SK-N-MC (cell line): ENCODE measurements at regions not wholly inside any gene's neighbourhood (a gene's known extent, or its start where the extent isn't known, plus 50 kb on each side); places are given as distances from the start of the nearest gene placed in this dataset.

Experiments used
- EZH2 ChIP-seq: fragments of 200-600 bp; sonication (generic); IDR thresholded peaks from one replicate; pipeline ENCODE4 v1.6.1; 2017; ENCODE audit warnings: antibody characterized with exemption
- POLR2AphosphoS5 ChIP-seq: IDR thresholded peaks from 2 replicates; pipeline ENCODE4 v1.6.1; 2012; ENCODE audit warnings: mild to moderate bottlenecking, low read depth, low read length, borderline replicate concordance

DNA sequence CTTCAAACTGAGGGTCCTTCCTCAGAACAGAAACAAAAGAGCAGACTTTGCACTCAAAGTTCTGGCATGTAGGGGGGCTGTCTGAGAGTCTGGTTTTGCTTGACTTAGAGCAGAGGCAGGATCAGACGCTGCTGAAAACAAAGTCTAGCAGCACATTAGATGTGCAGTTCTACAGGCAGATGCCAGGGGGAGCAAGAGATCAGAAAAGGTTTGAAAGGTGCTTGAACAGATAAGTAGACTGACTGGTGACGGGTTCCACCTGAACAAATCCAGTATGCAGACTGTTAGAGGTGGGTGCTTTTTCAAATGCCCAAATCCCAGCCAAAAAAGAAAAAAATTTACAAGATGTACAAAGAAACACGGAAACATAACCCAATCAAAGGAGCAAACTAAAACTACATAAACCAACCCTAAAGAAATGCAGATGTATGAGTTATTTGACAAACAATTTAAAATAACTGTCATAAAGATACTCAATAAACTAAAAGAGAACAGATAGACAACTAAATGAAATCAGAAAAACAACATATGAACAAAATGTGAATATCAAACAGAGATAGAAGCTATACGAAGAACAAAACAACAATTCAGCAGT lies 194.7 kb upstream of the FREM1 start:
- no peak for TF ChIP-seq POLR2AphosphoS5
- no peak for TF ChIP-seq EZH2
